ENCODE measurements at regions not wholly inside any gene's neighbourhood (a gene's known extent, or its start where the extent isn't known, plus 50 kb on each side); places are given as distances from the start of the nearest gene placed in this dataset.
A peak's percentile ranks its signal among the peaks of the same experiment; 100 is the strongest.

DNA sequence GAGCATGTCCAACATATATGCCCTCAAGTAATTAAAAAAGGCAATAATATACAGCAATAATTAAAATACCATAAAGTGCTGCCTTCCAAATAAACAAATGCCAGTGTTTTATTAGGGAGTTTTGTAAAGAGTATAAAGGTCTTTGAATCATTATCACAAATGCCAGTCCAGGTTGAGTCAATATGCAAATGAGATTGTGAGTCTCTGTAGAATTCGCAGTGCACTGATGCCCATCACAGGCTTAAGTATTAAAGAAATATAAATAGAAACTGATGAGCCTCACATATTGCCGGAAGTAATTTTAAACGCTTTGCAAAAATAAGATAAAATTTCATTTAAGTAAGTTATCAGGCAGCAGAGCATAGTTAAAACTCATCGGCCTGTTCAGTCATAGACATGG lies 205.0 kb upstream of the TECRL start:
- DNase-seq (ENCODE audit: extremely low read depth, low read depth, low spot score), result no peak

DNA sequence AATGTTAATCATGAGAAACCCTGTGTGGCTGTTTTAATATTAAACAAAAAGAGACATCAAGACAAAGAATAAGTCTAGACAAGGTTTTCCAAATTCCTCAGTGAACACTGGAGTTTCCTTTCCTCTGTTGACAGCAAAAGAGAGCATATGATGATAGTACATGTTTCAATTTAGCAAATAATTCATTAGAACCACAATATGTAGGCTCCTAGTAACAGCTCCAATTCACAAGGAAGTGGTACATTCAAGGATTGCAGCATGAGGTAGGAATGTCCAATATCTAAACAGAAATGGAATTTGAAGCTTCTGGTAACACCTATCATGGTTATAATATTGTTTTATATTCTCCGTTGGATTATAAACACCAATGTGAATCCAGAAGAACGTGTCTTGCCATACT lies 203.8 kb upstream of the TECRL start:
- DNase-seq (ENCODE audit: extremely low read depth, low read depth, low spot score), result no peak

DNA sequence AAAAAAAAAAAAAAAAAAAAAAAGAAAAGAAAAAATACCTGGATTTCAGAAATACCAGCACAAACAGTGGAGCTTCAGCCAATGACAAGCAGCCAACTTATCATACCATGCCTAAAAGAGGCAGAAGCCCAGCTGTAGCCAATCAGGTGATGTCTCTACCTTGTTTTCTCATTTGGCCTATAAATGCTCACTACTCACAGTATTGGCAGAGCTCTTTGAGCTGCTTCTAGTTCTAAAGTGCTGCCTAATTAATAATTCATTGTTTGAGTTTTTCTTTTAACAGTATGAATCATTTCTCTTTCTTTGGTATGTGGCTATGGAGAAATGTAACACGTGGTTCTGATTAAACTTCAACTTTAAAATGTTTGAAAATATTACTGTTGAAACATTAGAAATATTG lies 188.8 kb upstream of the TECRL start:
- no peak for DNase-seq (ENCODE audit: extremely low read depth, low read depth, low spot score)

DNA sequence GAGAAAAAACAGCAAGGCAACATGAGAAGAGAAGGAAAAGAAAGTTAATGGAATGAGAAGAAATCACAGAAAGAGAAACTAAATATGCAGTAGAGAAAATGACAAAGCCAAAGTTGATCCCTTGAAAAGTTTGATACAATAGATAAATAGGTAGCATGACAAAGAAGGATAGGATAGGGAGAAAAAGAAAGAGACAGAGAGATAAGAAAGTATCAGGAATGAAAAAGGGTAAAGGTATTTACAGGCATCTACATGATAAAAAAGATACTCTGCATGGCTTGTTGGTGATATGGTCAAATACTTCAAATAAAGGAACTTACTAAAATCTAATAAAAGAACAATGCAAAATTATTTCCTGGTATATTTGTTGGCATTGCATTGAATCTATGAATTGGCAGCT lies 185.5 kb upstream of the TECRL start:
- no peak for DNase-seq (ENCODE audit: extremely low read depth, low read depth, low spot score)

DNA sequence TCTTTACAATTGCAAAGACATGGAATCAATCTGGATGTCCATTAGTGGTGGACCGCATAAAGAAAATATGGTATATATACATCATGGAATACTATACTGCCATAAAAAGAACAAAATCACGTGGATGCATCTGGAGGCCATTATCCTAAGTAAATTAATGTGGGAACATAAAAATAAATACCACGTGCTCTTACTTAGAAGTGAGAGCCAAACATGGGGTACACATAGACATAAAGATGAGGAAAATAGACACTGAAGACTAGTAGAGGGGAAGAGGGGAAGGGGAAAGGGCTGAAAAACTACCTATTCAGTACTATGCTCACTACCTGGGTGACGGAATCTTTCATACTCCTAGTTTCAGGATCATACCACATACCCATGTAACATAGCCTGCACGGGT lies 179.3 kb upstream of the TECRL start:
- DNase-seq (ENCODE audit: extremely low read depth, low read depth, low spot score), result no peak

DNA sequence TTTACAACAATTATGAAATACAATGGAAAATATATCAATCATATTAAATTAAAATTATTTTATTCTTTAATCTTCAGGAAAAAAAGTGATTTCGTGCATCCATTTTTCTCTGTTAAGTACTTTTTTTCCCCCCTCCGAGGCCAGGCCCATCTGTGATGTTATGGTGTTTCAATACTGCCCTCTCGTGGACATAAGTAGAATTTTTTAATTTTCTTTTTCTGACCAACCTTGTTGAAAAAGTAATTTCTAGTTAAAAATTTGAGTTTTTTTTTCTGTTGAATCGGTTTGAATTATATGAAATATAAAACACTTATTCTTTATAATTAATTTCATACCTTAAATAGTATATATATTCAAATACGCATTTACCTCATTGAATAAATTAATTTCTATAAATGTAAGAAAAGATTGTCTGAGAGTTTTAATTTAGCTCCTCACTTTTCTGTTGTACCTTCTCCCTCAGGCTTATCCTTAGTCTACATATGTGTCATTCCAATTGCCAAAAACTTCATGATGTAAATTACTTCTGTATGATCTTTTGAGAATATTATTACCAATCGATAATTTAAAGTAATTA lies 175.8 kb upstream of the TECRL start:
- no peak for DNase-seq (ENCODE audit: extremely low read depth, low read depth, low spot score)

DNA sequence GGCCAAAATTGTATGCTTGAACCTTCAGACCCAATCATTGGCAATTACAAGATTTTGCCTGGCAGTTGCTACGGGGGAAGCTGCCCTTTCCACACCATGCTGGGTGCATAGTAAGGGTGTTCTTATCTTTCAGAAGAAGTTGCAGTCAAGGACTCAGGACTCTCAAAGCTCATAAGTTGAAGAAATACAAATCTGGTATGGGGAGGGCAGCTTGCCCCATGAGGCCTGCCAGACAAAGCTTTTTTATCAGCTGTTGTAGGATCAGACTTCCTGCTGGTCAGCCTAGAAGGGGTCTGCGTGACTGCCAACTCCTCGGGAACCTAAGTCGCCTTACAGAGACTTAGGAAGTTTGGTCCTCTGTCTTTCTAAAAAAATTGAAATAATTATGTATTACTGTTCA lies 174.9 kb upstream of the TECRL start:
- DNase-seq (ENCODE audit: extremely low read depth, low read depth, low spot score), result no peak

DNA sequence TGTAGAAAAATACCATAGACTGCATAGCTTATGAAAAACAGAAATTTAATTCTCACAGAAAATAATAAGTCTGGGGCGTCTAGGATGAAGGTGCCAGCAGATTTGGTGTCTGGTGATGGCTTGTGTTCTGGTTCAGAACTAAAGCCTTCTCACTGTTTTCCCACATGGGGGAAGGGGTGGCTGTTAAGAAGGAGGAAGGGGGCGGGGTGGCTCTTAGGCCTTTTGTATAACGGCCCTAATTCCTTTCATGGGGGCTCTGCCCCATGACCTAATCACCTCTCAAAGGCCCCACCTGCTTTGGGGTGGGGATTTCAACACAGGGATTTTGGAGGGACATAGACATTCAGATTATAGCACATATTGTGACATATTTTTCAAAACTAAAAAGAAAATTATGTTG lies 173.2 kb upstream of the TECRL start:
- DNase-seq (ENCODE audit: extremely low read depth, low read depth, low spot score), result no peak

DNA sequence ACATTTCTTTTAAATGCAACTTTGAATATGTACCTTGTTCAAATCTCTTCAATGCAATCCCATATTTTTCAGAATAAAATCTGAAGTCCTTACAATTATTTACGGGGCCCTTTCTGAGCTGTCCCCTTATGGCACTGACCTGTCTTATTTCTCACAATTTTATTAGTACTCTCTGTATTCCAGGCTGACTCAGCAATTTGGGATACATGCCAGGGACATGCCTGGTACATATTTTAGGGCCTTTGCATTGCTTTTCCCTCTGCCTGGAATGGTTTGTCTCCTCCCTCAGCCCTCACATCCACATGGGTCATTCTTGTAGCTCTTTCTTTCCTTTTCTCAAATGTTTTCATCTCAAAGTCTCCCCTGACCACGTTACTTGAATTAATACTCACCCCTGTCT lies 172.2 kb upstream of the TECRL start:
- DNase-seq (ENCODE audit: extremely low read depth, low read depth, low spot score), result no peak

DNA sequence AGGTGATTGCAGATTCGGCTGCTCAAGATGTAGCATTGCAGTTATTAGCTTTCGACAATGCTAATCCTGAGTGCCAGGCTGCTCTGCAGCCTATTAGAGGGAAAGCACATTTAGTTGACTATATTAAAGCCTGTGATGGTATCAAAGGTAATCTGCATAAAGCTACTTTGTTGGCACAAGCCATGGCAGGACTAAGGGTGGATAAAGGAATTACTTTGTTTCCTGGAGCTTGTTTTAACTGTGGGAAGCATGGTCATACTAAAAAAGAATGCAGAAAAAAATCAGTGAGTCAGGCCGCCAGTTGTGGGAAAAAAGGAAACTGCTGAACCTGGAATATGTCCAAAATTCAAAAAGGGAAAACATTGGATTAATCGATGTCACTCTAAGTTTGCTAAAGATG lies 154.9 kb upstream of the TECRL start:
- DNase-seq (ENCODE audit: extremely low read depth, low read depth, low spot score), result no peak

DNA sequence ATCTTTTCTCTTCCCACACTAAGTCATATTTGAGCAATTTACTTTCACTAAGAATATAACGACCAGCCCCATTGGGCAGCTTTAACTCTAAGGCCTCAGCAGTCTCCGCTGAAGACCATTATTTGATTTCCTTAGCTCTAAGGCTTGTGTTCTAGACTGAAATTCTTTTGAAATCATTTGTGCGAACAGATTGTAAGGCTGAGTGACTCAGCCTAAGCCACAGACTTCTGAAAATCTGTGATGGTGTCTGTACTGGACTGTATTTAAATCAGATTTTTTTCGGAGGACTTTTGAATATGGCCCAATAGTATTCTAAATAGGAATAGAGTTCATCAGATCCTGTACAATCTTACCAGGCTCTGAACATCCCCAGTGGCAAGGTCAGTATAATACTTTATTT lies 150.3 kb upstream of the TECRL start:
- no peak for DNase-seq (ENCODE audit: extremely low read depth, low read depth, low spot score)

DNA sequence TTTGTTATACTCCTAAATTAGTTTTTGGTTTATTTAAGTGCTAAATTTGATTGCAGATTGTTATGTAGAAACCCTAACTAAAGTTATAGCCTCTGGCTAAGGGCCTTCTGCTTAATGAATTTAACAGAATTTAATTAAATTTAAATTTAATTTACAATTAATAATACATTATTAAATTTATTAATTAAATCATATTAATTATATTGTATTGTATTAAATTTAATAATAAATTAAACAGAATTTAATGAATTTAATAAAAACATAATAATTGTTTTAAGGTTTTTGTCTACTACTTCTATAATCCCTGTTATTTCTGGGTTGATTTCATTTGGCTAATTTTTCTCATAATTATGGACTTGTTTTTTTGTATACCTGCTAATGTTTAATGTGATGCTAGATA lies 141.9 kb upstream of the TECRL start:
- DNase-seq (ENCODE audit: extremely low read depth, low read depth, low spot score), result no peak

DNA sequence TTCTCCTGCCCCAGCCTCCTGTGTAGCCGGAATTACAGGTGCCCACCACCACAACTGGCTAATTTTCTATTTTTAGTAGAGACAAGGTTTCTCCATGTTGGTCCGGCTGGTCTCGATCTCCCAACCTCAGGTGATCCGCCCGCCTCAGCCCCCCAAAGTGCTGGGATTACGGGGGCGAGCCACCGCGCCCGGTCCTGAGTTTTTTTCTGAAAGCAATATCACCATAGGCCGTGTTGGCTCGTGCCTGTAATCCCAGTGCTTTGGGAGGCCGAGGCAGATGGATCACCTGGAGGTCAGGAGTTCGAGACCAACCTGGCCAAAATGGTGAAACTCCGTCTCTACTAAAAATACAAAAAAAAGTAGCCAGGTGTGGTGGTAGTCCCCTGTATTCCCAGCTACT lies 136.3 kb upstream of the TECRL start:
- DNase-seq (ENCODE audit: extremely low read depth, low read depth, low spot score), result no peak

DNA sequence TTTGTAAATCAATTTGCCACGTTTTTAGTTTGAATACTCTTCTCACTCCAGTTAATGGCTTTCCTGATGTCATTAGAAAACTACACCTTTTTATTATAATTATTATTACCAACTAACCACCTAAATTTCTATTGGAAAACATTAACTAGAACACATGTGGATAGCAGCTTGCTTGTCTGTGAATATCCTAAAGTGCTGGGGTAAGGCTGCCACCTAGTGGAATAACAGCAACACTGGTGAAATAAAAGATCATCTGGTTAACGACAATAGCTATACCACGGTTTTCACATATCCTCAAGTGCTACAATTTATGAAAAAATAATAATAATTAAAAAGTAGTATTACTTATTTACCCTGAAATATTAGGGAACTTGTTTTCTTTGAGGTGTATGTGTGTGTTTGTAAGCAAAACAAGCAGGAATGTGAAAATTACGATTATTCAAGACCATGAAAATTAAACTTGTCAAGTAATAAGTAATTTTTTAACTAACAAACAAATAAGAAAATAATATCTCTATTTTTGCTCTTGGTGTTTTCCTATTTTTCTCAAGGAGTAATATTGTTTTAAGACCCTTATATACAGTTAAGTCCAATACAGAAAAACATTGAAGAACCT lies 130.1 kb upstream of the TECRL start:
- DNase-seq (ENCODE audit: extremely low read depth, low read depth, low spot score), result peak; percentile 27

DNA sequence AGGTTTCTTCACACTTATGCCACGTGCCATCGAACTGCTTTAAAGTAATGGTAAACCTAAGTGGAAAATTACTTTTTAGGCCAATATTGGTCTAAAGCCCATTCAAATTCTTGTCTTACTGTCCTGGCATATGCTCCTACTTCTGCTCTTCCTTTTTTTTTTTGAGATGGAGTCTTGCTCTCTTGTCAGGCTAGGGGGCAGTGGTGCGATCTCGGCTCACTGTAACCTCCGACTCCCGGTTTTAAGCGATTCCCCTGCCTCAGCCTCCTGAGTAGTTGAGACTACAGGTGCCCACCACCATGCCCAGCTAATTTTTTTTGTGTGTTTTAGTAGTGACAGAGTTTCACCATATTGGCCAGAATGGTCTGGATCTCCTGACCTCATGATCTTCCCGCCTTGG lies 129.0 kb upstream of the TECRL start:
- no peak for DNase-seq (ENCODE audit: extremely low read depth, low read depth, low spot score)

DNA sequence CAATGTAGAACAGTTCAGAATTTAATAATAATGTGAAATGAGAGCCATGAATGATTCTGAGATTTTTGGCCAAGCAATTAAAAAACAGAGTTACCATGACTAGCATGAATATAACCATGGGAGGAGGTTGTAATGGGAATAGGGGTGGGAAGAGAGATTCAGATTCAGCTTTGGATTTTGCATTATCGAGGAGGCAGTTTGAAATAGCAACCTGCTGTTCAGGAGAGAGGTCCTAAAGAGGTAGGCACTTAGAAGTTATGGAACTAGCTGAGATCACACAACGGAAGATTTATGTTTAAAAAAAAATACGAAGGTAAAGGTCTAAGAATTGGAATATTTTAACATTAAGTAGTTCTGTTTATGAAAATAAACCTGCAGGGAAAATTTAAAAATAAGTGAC lies 124.4 kb upstream of the TECRL start:
- no peak for DNase-seq (ENCODE audit: extremely low read depth, low read depth, low spot score)

DNA sequence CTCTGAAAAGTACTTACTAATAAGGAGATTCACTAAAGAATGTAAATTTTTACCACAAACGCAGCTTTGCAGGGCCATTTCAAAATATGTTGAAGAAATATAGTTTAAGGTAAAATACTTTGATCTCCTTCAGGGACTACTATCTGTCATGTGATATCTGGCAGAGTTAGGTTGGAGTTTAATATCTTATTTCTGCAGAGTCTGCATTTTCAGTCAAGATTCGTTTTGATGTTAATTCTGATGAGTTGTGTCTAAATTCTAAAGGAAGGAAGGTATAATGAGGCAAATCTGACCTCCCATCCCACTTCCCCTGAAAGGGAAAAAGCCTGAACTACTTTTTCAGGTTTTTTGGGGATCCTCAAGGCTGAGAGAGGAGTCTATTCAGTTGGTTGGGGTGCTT lies 123.9 kb upstream of the TECRL start:
- DNase-seq (ENCODE audit: extremely low read depth, low read depth, low spot score), result no peak

DNA sequence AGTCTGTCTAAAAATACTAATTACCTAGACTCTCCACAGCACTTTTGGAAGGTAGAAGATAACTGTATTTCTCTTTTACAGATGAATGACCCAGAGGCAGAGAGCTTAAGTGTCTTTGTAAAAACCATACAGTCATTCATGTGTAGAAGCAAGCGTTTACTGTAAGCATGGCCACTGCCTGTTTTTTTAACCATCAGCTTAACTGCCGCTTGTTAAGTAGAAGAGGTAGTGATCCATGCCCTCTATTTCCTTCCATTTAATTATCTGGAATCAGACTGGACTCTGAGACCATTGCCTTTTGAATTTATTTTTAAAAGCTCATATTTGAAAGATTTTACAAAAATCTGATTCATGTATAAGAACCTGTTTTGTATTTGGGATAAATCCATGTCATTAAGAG lies 111.2 kb upstream of the TECRL start:
- DNase-seq (ENCODE audit: extremely low read depth, low read depth, low spot score), result no peak

DNA sequence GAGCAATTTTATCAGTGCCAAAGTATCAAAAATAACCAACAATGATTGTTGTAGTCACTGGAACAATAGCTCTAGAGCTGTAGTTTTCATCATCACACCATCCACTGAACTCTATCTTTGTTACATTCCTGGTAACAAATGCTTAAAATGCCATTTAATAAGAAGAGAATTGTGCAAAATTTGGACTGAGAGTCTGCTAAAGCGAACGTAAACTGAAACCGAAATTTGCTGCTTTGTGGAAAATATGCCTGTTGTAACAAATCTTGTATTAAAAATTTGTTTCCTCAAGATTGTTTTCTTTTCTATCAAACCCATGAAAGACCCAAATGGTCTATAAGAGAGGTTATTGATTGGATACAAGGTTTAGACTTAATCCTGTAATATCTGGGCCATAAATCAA lies 109.3 kb upstream of the TECRL start:
- DNase-seq (ENCODE audit: extremely low read depth, low read depth, low spot score), result no peak

DNA sequence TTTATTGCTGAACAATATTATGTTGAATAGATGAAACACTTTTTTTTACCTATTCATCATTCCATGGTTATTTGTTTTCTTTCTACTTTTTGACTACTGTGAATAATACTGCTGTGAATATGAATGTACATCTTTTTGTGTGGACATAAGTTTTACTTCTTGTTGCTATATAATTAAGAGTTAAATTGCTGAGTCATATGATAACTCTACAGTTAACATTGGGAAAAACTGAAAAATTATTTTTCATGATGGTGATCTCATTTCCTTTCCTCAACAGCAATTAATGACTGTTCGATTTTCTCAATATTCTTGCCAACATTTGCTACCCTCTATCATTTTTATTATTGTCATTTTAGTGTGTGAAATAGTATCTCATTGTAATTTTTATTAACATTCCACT lies 106.9 kb upstream of the TECRL start:
- DNase-seq (ENCODE audit: extremely low read depth, low read depth, low spot score), result no peak

DNA sequence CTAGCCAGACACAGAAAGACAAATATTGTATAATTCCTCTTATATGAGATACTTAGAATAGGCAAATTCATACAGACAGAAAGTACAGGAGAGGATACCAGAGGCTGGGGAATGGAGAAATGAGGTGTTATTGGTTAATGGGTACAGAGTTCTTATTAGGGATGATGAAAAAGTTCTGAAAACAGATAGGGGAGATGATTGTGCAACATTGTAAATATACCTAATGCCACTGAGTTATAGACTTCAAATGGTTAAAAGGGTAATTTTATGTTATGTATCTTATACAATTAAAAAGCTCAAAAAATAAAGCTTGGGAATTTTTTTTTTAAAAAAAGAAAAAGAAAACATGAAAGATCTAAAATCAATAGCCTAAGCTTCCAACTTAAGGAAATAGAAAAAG lies 98.8 kb upstream of the TECRL start:
- no peak for DNase-seq (ENCODE audit: extremely low read depth, low read depth, low spot score)

DNA sequence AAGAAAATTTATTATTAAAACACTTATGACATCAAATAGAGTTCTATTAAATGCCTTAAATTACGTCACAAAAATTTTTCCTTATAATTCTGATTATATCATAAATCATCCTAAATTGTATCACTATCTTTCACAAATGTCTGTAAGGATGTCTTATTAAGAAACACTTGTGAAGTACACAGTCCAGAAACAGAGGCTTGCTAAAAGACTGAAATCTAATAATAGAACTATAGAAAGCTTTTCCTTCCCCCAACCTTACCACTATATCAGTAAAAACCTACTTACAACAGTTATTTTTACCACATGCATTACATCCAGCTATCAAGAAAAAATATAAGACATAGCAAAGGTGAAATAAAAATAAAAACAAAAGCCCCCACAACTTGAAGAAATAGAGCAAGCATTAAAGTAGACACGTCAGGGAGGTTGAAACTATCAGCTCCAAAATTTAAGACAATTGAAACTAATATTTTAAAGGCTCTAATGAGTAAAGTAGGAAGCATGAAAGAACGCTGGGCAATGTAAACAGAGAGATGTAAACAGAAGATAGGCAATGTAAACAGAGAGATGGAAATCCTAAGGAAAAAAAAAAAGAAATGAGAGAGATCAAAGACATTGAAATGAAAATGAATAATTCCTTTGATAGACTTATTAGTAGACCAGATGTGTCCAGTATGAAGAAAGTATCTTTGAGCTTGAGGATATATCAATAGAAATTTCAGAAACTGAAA lies 94.9 kb upstream of the TECRL start:
- no peak for DNase-seq (ENCODE audit: extremely low read depth, low read depth, low spot score)

DNA sequence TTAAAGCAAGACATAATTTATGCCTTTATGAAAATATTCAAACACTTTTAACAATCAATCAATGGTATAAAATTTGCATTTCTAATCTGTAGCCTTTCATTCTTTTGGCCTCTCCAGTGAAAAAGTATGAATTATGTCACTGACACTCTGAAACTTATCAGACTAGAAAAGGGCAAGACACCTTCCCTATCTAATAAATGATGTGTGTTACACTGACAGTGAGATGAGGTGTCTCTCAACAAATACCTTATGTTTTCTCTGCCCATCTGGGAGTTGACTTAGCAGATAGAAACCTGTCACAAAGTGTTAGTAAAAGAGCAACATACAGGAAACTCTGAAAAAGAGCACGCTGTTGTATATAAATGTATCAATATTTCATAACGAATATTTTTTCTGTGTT lies 94.2 kb upstream of the TECRL start:
- no peak for DNase-seq (ENCODE audit: extremely low read depth, low read depth, low spot score)
